Spinal cord (tissue), 9 donors: ENCODE measurements at regions not wholly inside any gene's neighbourhood (a gene's known extent, or its start where the extent isn't known, plus 50 kb on each side); places are given as distances from the start of the nearest gene placed in this dataset.

Source experiments
- DNase-seq, 6 donors: peaks; one replicate each; pipeline versions ENCODE4 v3.0.0 to v3.0.0-alpha.2; 2013 to 2015; ENCODE audit warnings: low spot score in 6 of 6, low read depth in 4 of 6
- H3K27ac ChIP-seq: one replicate; pipeline ENCODE4 v1.5.1; 2013; ENCODE audit warnings: low read depth, low read length, control low read depth
- H3K27me3 ChIP-seq: one replicate; pipeline ENCODE4 v1.6.1; 2013; ENCODE audit warnings: low read length; ENCODE audit not compliant: control insufficient read depth, insufficient read depth
- H3K36me3 ChIP-seq: one replicate; pipeline ENCODE4 v1.6.1; 2013; ENCODE audit warnings: low read length; ENCODE audit not compliant: control insufficient read depth, insufficient read depth
- H3K4me1 ChIP-seq: one replicate; pipeline ENCODE4 v1.6.1; 2013; ENCODE audit warnings: low read length; ENCODE audit not compliant: control insufficient read depth, insufficient read depth
- H3K4me3 ChIP-seq: one replicate; pipeline ENCODE4 v1.5.1; 2013; ENCODE audit warnings: low read depth, low read length, control low read depth
- H3K9me3 ChIP-seq: one replicate; pipeline ENCODE4 v1.6.1; 2013; ENCODE audit warnings: low read length; ENCODE audit not compliant: control insufficient read depth, insufficient read depth
- WGBS: methylation state at CpG from one replicate; pipeline ENCODE4 v1.1.5; 2013; ENCODE audit warnings: missing lambda C conversion rate; ENCODE audit not compliant: insufficient coverage; 5-methylcytosine and 5-hydroxymethylcytosine counted together
- donor health status: healthy.

DNA sequence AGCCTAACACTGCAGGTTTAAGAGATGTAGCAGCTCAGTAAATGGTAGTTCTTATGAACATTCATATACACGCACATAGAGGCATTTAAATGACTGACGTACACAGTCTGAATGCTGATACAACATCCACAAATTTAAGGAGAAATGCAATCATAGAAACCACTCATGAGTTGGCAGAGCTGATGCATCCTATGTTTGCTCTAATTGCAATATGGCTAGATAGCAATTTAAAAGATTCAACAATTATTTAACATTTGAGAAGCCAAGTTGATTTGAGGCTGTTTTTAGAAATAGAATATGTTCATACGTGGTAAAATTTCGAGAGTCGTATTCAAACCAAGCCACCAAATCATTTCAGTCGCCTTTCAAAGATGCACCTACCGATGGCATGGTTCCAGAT is 135.6 kb downstream of the PFKFB3 start:
- WGBS = no CpG with 5 or more reads among the region's 7 CpGs
- Histone ChIP-seq H3K9me3 (peaks cover 3% of the 10 kb centered on the region), H3K4me3 (no peak overlapping the region), H3K27ac (no peak overlapping the region), H3K27me3 (no peaks in the 10 kb centered on the region), H3K4me1 (peaks cover 15% of the 10 kb centered on the region), H3K36me3 (no peaks in the 10 kb centered on the region)
- DNase-seq = peak in 2 of 6 donors; percentile 41 to 62

DNA sequence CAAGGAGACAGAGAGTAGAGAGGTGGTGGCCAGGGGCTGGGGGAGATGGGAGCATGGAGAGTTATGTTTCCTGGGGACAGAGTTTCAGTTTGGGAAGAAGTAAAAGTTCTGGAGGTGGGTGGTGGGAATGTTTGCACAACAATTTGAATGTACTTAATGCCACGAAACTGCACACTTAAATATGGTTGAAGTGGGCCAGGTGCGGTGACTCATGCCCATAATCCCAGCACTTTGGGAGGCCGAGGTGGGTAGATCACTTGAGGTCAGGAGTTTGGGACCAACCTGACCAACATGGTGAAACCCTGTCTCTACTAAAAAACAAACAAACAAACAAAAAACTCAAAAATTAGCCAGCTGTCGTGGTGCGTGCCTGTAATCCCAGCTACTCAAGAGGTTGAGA is 137.2 kb downstream of the PFKFB3 start:
- Histone ChIP-seq H3K27me3 (no peaks in the 10 kb centered on the region), H3K27ac (no peak overlapping the region), H3K9me3 (peaks cover 2% of the 10 kb centered on the region), H3K4me1 (peaks cover 21% of the 10 kb centered on the region), H3K4me3 (no peak overlapping the region), H3K36me3 (no peaks in the 10 kb centered on the region)
- no peak for DNase-seq
- WGBS = 100% methylated on average over 1 of the region's 5 CpGs

DNA sequence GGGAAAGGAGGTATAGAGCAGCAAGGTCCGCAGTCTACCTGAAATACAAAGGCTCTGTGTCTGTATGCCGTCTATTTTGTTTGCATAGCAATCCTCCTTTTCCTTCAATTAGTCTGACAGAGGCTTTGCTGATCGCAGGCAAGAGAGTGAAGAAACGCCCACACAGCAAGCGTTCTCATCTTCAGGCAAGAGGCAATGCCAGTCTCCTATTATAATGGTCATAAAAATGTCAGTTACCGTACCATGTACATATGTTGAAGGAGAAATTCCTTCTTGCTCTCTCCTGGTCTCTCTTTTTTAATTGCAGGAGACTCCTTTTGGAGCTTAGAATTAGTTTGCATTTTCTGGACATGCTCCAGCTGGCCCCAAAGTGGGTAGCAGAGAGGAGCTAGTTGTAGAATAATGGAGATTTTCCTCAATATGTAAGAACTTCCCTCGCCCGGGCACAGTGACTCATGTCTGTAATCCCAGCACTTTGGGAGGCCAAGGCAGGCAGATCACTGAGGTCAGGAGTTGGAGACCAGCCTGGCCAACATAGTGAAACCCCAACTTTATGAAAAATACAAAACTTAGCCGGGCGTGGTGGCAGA is 139.5 kb downstream of the PFKFB3 start:
- Histone ChIP-seq H3K4me1 (peaks cover 22% of the 10 kb centered on the region), H3K9me3 (peaks cover 2% of the 10 kb centered on the region), H3K27me3 (no peaks in the 10 kb centered on the region), H3K27ac (no peak overlapping the region), H3K36me3 (no peaks in the 10 kb centered on the region), H3K4me3 (no peak overlapping the region)
- WGBS = 49% methylated on average over 4 of the region's 10 CpGs
- DNase-seq = peak in 2 of 6 donors; percentile 42 to 60

DNA sequence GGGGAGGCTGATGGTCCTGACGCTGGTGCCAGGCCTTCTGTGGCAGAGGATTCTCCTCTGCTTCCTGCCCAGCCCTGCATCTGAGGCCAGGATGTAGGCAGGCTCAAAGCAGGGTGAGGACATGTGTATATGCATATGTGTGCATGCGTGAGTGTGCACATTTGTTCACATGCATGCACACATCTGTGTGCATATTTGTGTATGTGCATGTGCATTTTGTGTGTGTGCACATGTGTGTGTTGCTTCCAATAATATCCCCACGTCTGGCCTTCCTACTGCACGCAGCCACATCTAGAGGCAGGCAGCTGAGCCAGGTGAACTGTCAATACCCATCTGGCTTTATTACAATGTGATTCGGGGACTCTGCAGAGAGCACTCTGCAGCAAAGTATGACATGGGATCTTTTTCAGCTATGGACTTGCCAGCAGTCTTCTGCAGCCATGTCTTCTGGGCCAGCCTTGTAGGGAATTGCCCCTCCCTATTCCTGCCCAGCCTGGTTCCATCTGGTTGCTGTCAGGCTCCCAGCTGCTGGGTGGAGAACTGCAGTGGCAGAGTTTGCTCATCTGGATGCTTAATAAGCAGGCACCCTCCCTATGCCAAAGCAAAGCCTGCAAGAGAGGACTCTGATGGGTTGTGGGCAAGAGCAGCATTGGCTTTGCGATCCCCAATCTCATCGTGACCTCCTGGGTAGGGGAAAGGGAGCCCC is 140.7 kb downstream of the PFKFB3 start:
- peaks cover 34% of the 10 kb centered on the region for H3K4me1 ChIP-seq
- 93% methylated on average over 7 of the region's 7 CpGs for WGBS
- H3K27ac ChIP-seq = no peak overlapping the region
- no peak for DNase-seq
- H3K36me3 ChIP-seq = no peaks in the 10 kb centered on the region
- no peak overlapping the region for H3K4me3 ChIP-seq
- H3K9me3 ChIP-seq = peaks cover 2% of the 10 kb centered on the region
- no peaks in the 10 kb centered on the region for H3K27me3 ChIP-seq

DNA sequence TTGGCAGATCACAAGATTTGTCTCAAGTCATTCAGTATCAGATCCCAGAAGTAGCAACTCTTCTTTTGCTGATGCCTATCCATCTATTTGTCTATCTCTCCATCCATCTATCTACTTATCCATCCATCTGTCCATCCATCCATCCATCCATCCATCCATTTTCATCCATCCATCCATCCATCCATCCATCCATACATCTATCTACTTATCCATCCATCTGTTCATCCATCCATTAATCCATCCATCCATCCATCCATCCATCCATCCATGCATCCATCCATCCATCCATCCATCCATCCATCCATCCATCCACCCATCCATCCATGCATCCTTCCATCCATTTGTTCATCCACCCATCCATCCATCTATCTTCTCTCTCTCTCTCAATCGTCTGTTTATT is 142.7 kb downstream of the PFKFB3 start:
- Histone ChIP-seq H3K27ac (no peak overlapping the region), H3K4me3 (no peak overlapping the region), H3K36me3 (no peaks in the 10 kb centered on the region), H3K27me3 (no peaks in the 10 kb centered on the region), H3K4me1 (peaks cover 35% of the 10 kb centered on the region), H3K9me3 (peaks cover 2% of the 10 kb centered on the region)
- no peak for DNase-seq
- no CpG with 5 or more reads among the region's 1 CpG for WGBS

DNA sequence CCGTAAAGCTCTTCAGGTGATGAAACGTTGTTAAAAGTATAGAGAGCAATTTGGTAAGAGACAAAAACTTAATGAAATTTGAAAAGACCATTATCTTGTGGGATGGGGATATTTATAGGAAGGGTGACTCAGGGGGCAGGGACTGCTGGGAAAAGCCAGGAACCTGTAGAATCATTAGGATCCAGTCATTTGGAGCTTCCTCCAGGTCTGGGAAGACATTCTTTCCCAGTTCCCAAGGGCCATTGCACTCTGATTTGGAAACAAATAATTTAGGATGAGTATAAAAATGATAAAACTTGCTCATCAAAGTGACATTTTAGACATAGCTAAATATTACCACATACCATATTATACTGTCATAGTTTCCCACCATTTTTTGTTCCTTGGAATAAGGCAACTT is 143.9 kb downstream of the PFKFB3 start:
- no peak overlapping the region for H3K4me3 ChIP-seq
- peaks cover 35% of the 10 kb centered on the region for H3K4me1 ChIP-seq
- WGBS = 85% methylated on average over 2 of the region's 2 CpGs
- H3K9me3 ChIP-seq = peaks cover 2% of the 10 kb centered on the region
- no peaks in the 10 kb centered on the region for H3K27me3 ChIP-seq
- H3K27ac ChIP-seq = no peak overlapping the region
- no peak for DNase-seq
- H3K36me3 ChIP-seq = no peaks in the 10 kb centered on the region

DNA sequence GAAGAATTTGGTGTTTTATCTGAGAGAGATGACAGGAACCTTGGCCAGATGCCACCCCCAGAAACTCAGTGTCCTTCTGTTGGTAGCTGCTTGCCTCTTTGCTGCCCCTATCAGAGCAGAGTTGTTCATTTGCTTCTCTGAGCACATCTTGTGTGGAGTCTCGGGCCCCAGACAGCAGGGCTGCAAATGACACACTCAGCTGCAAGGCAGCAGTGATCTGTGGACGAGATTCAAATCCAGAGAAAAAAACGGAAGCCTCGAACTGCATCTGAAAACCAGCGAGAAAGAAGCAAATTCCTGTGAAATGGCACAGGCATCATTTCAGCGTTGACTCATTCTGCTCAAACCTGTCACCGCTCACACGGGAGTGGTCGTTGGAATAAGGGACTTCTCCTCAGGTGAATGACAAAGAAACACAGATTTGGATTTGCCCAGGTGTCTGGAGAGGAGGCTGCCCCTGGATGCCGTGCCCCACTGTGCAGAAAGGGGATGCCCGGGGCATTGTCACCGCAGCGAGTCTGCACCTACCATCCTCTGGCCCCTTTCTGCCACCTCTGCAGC is 144.7 kb downstream of the PFKFB3 start:
- 56% methylated on average over 9 of the region's 13 CpGs for WGBS
- H3K27me3 ChIP-seq = no peaks in the 10 kb centered on the region
- H3K27ac ChIP-seq = no peak overlapping the region
- no peak overlapping the region for H3K4me3 ChIP-seq
- no peaks in the 10 kb centered on the region for H3K36me3 ChIP-seq
- H3K4me1 ChIP-seq = peaks cover 32% of the 10 kb centered on the region
- peaks cover 2% of the 10 kb centered on the region for H3K9me3 ChIP-seq
- DNase-seq = peak in 2 of 6 donors; percentile 8 to 82

DNA sequence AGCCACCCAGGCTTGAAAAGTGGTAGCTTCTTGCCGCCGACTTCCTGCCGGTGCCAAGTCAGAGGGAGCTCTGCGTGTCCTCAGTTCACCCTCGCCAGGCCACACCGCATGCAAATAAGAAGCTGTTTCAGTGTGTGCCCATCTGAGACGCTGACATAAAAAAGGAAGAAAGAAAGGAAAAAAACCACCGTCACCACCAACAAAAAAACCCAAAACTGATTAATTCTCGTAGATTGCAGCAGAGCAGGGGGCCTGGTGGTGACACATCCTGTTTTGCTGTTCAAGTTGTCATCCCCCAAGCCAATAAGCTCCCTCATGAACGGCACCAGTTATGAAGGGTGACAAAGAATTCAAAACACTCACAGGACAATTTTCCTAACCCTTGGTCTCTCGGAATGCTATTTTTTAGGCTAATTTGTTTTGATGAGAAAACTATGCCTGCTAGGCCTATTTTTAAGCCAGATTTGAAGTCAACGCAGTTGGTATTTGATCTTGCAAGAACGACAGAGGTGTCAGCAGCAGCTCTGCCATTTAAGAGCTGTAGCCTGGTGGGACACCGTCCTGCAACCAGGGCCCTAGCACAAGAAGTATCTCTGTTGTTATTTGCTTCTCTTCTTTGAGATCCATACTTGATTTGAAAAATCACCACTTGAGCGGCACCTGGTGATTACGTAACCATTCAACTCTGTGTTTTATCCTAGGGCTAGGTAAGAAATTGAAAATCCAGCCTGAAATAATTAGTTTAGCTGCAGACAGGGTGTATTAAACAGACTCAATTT is 145.6 kb downstream of the PFKFB3 start:
- no peak overlapping the region for H3K27ac ChIP-seq
- H3K9me3 ChIP-seq = peaks cover 2% of the 10 kb centered on the region
- 41% methylated on average over 10 of the region's 16 CpGs for WGBS
- H3K4me1 ChIP-seq = peaks cover 24% of the 10 kb centered on the region
- H3K4me3 ChIP-seq = no peak overlapping the region
- no peaks in the 10 kb centered on the region for H3K36me3 ChIP-seq
- DNase-seq = peak in 2 of 6 donors; percentile 38 to 89
- no peaks in the 10 kb centered on the region for H3K27me3 ChIP-seq

DNA sequence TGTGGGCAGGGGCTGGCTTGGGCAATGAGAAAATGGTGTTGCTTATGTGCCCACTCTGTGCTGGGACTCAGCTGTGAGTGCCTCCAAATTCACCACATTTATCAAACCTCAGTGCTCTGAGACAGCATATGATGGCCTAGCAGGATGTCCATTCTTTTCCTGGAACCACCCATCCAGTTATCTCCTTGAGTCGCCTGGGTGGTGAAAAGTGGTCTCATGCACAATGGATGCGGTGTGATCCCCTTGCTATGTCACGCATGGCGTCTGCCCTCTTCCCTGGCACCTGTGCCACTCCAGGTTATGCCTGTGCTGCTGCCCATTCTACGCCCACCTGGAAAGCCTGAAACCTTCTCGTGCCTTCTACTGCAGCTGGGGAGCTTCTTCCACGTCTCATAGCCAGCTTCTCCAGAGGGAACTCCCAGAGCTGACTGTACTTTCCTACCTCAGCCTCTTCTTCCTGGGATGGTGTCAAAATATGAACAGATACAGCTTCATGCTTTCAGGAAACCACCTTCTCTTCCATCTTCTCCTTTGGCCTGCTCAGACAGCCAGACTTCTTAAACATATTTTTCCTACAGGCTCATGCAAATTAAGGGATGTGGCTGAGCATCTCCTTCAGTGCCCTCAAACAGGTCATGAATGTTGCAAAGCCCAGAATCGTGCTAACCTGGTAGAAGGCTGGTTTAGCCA is 147.3 kb downstream of the PFKFB3 start:
- DNase-seq = no peak
- Histone ChIP-seq H3K4me1 (peaks cover 17% of the 10 kb centered on the region), H3K27me3 (no peaks in the 10 kb centered on the region), H3K4me3 (no peak overlapping the region), H3K9me3 (no peaks in the 10 kb centered on the region), H3K27ac (no peak overlapping the region), H3K36me3 (no peaks in the 10 kb centered on the region)
- 92% methylated on average over 8 of the region's 8 CpGs for WGBS
